Keratinocyte (primary cell): ENCODE measurements at regions not wholly inside any gene's neighbourhood (a gene's known extent, or its start where the extent isn't known, plus 50 kb on each side); places are given as distances from the start of the nearest gene placed in this dataset.

Experiments
- DNase-seq: peaks from one replicate; pipeline ENCODE4 v3.0.0-alpha.2; 2011; ENCODE audit warnings: low read depth, missing footprints, low spot score
- FAIRE-seq: peaks from 2 replicates; lab custom pipeline; 2011; peaks lifted over from hg19 to GRCh38; lab: Jason Lieb, UNC
- H2AFZ ChIP-seq: 2 replicates; pipeline ENCODE4 v1.6.0; 2012; ENCODE audit warnings: low read length, control low read depth, inconsistent platforms; ENCODE audit not compliant: control insufficient read depth
- H3K27ac ChIP-seq: 2 replicates; pipeline ENCODE4 v1.5.1; 2011; ENCODE audit warnings: low read length; ENCODE audit not compliant: control insufficient read depth, insufficient read depth
- H3K27me3 ChIP-seq: 3 replicates; pipeline ENCODE4 v1.6.0; 2011; ENCODE audit warnings: low read length; ENCODE audit not compliant: control insufficient read depth, insufficient read depth; ENCODE audit errors: extremely low read depth
- H3K36me3 ChIP-seq, 2 experiments: 2 replicates in 1 of 2; 3 replicates in 1 of 2; pipeline ENCODE4 v1.5.1; 2011; ENCODE audit warnings: low read length in 2 of 2, mild to moderate bottlenecking in 1 of 2; ENCODE audit not compliant: control insufficient read depth in 2 of 2, insufficient read depth in 2 of 2; ENCODE audit errors: extremely low read depth in 1 of 2
- H3K4me1 ChIP-seq: 3 replicates; pipeline ENCODE4 v1.5.1; 2011; ENCODE audit warnings: low read length; ENCODE audit not compliant: control insufficient read depth, insufficient read depth; ENCODE audit errors: extremely low read depth
- H3K4me2 ChIP-seq: 3 replicates; pipeline ENCODE4 v1.6.0; 2011; ENCODE audit warnings: low read depth, low read length; ENCODE audit not compliant: control insufficient read depth, insufficient read depth; ENCODE audit errors: extremely low read depth
- H3K4me3 ChIP-seq, 3 experiments: fragments of 200-600 bp in 1 of 3; sonication (generic) in 1 of 3; 2 replicates in 2 of 3; 3 replicates in 1 of 3; pipeline ENCODE4 v1.5.1; 2011 to 2016; ENCODE audit warnings: low read length in 3 of 3, mild to moderate bottlenecking in 3 of 3, control low read depth in 2 of 3, inconsistent platforms in 1 of 3, low read depth in 1 of 3, mixed read lengths in 1 of 3, mixed run types in 1 of 3, moderate library complexity in 1 of 3; ENCODE audit not compliant: control insufficient read depth in 2 of 3, insufficient read depth in 2 of 3; ENCODE audit errors: extremely low read depth in 1 of 3
- H3K79me2 ChIP-seq: 2 replicates; pipeline ENCODE4 v1.6.0; 2012; ENCODE audit warnings: low read length; ENCODE audit not compliant: control insufficient read depth, insufficient read depth
- H3K9ac ChIP-seq: 3 replicates; pipeline ENCODE4 v1.6.0; 2011; ENCODE audit warnings: low read length; ENCODE audit not compliant: control insufficient read depth, insufficient read depth; ENCODE audit errors: extremely low read depth
- H3K9me1 ChIP-seq: 3 replicates; pipeline ENCODE4 v1.6.0; 2011; ENCODE audit warnings: low read length; ENCODE audit not compliant: control insufficient read depth, insufficient read depth; ENCODE audit errors: extremely low read depth
- H3K9me3 ChIP-seq: 2 replicates; pipeline ENCODE4 v1.5.1; 2012; ENCODE audit warnings: low read depth, low read length; ENCODE audit not compliant: control insufficient read depth
- H4K20me1 ChIP-seq: 3 replicates; pipeline ENCODE4 v1.6.0; 2011; ENCODE audit warnings: low read length; ENCODE audit not compliant: control insufficient read depth, insufficient read depth; ENCODE audit errors: extremely low read depth
- EZH2 ChIP-seq: IDR thresholded peaks from one replicate; pipeline ENCODE4 v1.6.1; 2012; ENCODE audit warnings: inconsistent platforms, mild to moderate bottlenecking, low read length, moderate library complexity
- dilution Hi-C: fragments of 300-500 bp; cut with MboI; formaldehyde crosslinking; loops from one replicate; pipeline ENCODE4 v1.7.0; 2020; ENCODE audit warnings: low sequenced_read_pairs; ENCODE audit not compliant: extremely low pct_ligation_motif_present
- TF ChIP-seq, protein P1 (sequence below), 3 experiments: IDR thresholded peaks in 1 of 3; conservative IDR thresholded peaks in 1 of 3; optimal IDR thresholded peaks in 1 of 3; 2 replicates in 2 of 3; 3 replicates in 1 of 3; pipeline versions ENCODE3 to v1.5.1; 2011; ENCODE audit warnings: low read length in 3 of 3, mild to moderate bottlenecking in 3 of 3, moderate library complexity in 2 of 3, control low read depth in 1 of 3, inconsistent platforms in 1 of 3; ENCODE audit not compliant: insufficient read depth in 2 of 3; ENCODE audit errors: extremely low read depth in 1 of 3

DNA sequence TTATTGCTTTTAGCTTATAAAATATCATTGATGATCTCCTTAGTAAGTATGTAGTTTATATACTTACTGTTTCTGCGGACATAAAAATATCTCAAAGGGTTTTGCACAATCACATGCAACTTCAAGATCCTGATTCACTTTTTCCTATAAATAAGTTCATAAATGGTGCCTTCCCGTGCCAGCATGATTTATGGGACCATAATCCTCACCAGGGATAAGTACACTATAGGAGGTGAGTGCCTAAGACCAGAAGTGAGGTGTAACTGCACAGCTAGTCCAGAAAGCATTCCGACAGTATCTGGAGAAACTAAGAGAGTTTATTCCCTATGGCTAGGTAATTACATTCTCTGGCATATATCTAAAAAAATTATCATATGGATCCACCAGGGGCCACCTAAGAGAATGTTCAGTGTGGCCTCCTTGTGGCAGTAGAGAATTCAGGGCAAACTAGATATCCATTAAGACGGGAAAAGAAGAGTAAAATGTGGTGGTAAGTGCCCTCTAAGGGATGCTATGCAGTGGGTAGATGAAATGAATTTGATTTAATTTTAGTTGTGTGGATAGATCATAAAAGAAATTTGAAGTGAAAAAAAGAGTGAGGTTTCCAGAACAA lies 402.5 kb upstream of the SLC24A2 start:
- no peak for FAIRE-seq

DNA sequence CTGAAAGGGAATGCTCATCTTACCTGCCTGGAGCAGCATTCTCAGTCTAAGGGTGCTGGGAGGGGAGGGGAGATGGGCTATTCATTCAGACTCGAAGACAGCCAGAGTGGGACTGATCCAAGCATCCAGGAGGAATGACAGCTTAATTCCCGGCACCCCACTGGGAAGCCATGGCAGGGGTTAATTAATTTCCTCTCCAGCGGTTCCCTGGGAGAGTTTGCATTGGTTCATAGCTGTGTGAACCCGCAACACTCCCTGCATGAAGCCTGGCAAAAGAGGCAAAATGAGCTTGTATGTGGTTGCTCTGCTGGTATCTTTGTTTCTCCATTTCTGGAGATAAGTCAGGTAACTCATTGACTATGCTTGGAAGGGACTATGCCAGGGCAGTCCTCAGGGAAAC lies 401.0 kb upstream of the SLC24A2 start:
- H3K4me2 ChIP-seq: no peak overlapping the region
- no peak overlapping the region for H3K27ac ChIP-seq
- H2AFZ ChIP-seq: no peak overlapping the region
- no peaks in the 10 kb centered on the region for H3K79me2 ChIP-seq
- H3K4me1 ChIP-seq: no peaks in the 10 kb centered on the region
- no peaks in the 10 kb centered on the region for H4K20me1 ChIP-seq
- no peaks in the 10 kb centered on the region for H3K36me3 ChIP-seq
- no peak for TF ChIP-seq EZH2
- TF ChIP-seq, protein P1, sequence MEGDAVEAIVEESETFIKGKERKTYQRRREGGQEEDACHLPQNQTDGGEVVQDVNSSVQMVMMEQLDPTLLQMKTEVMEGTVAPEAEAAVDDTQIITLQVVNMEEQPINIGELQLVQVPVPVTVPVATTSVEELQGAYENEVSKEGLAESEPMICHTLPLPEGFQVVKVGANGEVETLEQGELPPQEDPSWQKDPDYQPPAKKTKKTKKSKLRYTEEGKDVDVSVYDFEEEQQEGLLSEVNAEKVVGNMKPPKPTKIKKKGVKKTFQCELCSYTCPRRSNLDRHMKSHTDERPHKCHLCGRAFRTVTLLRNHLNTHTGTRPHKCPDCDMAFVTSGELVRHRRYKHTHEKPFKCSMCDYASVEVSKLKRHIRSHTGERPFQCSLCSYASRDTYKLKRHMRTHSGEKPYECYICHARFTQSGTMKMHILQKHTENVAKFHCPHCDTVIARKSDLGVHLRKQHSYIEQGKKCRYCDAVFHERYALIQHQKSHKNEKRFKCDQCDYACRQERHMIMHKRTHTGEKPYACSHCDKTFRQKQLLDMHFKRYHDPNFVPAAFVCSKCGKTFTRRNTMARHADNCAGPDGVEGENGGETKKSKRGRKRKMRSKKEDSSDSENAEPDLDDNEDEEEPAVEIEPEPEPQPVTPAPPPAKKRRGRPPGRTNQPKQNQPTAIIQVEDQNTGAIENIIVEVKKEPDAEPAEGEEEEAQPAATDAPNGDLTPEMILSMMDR (optimal IDR thresholded peaks at IDR 0.05 in 1 of 3, IDR thresholded peaks at IDR 0.05 in 1 of 3, conservative IDR thresholded peaks at IDR 0.05 in 1 of 3; ENCODE audit: extremely low read depth in 1 of 3, insufficient read depth in 2 of 3, low read length in 3 of 3): no peak
- H3K9me3 ChIP-seq: no peaks in the 10 kb centered on the region
- FAIRE-seq (no peak), DNase-seq (no peak)
- dilution Hi-C loops: loop anchor here (25.0 kb wide), 1 partner anchor 253 kb away; no protein-coding TSS in a partner anchor
- H3K9me1 ChIP-seq: no peaks in the 10 kb centered on the region
- no peak overlapping the region for H3K9ac ChIP-seq
- H3K27me3 ChIP-seq: no peaks in the 10 kb centered on the region
- H3K4me3 ChIP-seq: no peak overlapping the region

More for the DNA sequence above, 402.5 kb upstream of the SLC24A2 start:
- Histone ChIP-seq H3K79me2 (no peaks in the 10 kb centered on the region), H3K9me1 (no peaks in the 10 kb centered on the region), H3K27me3 (no peaks in the 10 kb centered on the region), H3K4me2 (no peak overlapping the region), H3K27ac (no peak overlapping the region), H2AFZ (no peak overlapping the region), H3K36me3 (no peaks in the 10 kb centered on the region), H3K4me3 (no peak overlapping the region), H4K20me1 (no peaks in the 10 kb centered on the region), H3K9me3 (no peaks in the 10 kb centered on the region), H3K9ac (no peak overlapping the region), H3K4me1 (no peaks in the 10 kb centered on the region)
- no peak for DNase-seq
- TF ChIP-seq EZH2: no peak
- TF ChIP-seq, protein P1 (optimal IDR thresholded peaks at IDR 0.05 in 1 of 3, IDR thresholded peaks at IDR 0.05 in 1 of 3, conservative IDR thresholded peaks at IDR 0.05 in 1 of 3; ENCODE audit: extremely low read depth in 1 of 3, insufficient read depth in 2 of 3, low read length in 3 of 3): peak; percentile 12 to 28 (median 16)
- dilution Hi-C loops: loop anchor here (25.0 kb wide), 1 partner anchor 254 kb away; no protein-coding TSS in a partner anchor
